GM12873 (cell line): ENCODE measurements at regions not wholly inside any gene's neighbourhood (a gene's known extent, or its start where the extent isn't known, plus 50 kb on each side); places are given as distances from the start of the nearest gene placed in this dataset.

Source experiments
- CTCF ChIP-seq: IDR thresholded peaks from 2 replicates; pipeline ENCODE4 v1.5.1; 2012; ENCODE audit warnings: low read depth, mild to moderate bottlenecking, moderate library complexity, low read length, control low read depth; ENCODE audit not compliant: insufficient read depth; ENCODE audit errors: missing control alignments

- no peak for TF ChIP-seq CTCF
Measured at GRCh38 chr13:85520445-85520844, 278.8 kb downstream of the SLITRK6 start.

GRCh38 chr13:85519363-85519762 lies 279.9 kb downstream of the SLITRK6 start:
- TF ChIP-seq CTCF: no peak

- no peak for TF ChIP-seq CTCF
Measured at GRCh38 chr13:85512421-85512820, 286.8 kb downstream of the SLITRK6 start.

- no peak for TF ChIP-seq CTCF
Measured at GRCh38 chr13:85509512-85509911, 289.7 kb downstream of the SLITRK6 start.

GRCh38 chr13:85508683-85509329 lies 290.4 kb downstream of the SLITRK6 start:
- TF ChIP-seq CTCF: no peak

GRCh38 chr13:85503797-85504196 lies 295.4 kb downstream of the SLITRK6 start:
- no peak for TF ChIP-seq CTCF

GRCh38 chr13:85501616-85502015 lies 297.6 kb downstream of the SLITRK6 start:
- TF ChIP-seq CTCF: no peak

- TF ChIP-seq CTCF: no peak
Measured at GRCh38 chr13:85500696-85501256, 298.4 kb downstream of the SLITRK6 start.
